Spleen (tissue), 11 donors: ENCODE measurements at regions not wholly inside any gene's neighbourhood (a gene's known extent, or its start where the extent isn't known, plus 50 kb on each side); places are given as distances from the start of the nearest gene placed in this dataset.

Experiments used
- DNase-seq: peaks from one replicate; pipeline ENCODE4 v3.0.0-alpha.2; 2020
- H3K27ac ChIP-seq, 8 donors: fragments of 200-600 bp; sonication (generic) in 7 of 8; 1 replicate in 4 of 8; 2 replicates in 4 of 8; pipeline versions ENCODE4 v1.5.0 to v1.8.0; 2016 to 2021; ENCODE audit warnings: inconsistent platforms in 4 of 8, mild to moderate bottlenecking in 4 of 8, moderate library complexity in 1 of 8
- H3K27me3 ChIP-seq, 7 donors: fragments of 200-600 bp; sonication (generic) in 6 of 7; replicated peaks in 1 of 7; 1 replicate in 4 of 7; 2 replicates in 3 of 7; pipeline versions ENCODE4 v1.5.0 to v1.8.0; 2016 to 2021; ENCODE audit warnings: inconsistent platforms in 3 of 7, mild to moderate bottlenecking in 1 of 7
- H3K36me3 ChIP-seq, 6 donors: fragments of 200-600 bp; sonication (generic) in 5 of 6; 1 replicate in 4 of 6; 2 replicates in 2 of 6; pipeline versions ENCODE4 v1.5.0 to v1.8.0; 2016 to 2021; ENCODE audit warnings: inconsistent platforms in 2 of 6
- H3K4me1 ChIP-seq, 6 donors: fragments of 200-600 bp; sonication (generic) in 5 of 6; 1 replicate in 3 of 6; 2 replicates in 3 of 6; pipeline versions ENCODE4 v1.5.0 to v1.8.0; 2016 to 2021; ENCODE audit warnings: inconsistent platforms in 3 of 6
- H3K4me3 ChIP-seq, 8 donors: fragments of 200-600 bp; sonication (generic) in 7 of 8; 1 replicate in 4 of 8; 2 replicates in 4 of 8; pipeline versions ENCODE4 v1.5.0 to v1.8.0; 2016 to 2021; ENCODE audit warnings: inconsistent platforms in 4 of 8, mild to moderate bottlenecking in 4 of 8, moderate library complexity in 2 of 8
- H3K9me3 ChIP-seq, 8 donors: fragments of 200-600 bp; sonication (generic) in 7 of 8; 1 replicate in 4 of 8; 2 replicates in 4 of 8; pipeline versions ENCODE4 v1.5.0 to v1.8.0; 2016 to 2021; ENCODE audit warnings: inconsistent platforms in 4 of 8
- POLR2A ChIP-seq, 3 donors: fragments of 450-650 bp; IDR thresholded peaks; one replicate each; pipeline ENCODE4 v1.5.1; 2017; ENCODE audit warnings: antibody characterized with exemption in 3 of 3, mild to moderate bottlenecking in 1 of 3
- POLR2AphosphoS5 ChIP-seq, 3 donors: sonication (generic); formaldehyde crosslinking; IDR thresholded peaks; one replicate each; pipeline ENCODE4 v1.5.1; 2017; ENCODE audit warnings: antibody characterized with exemption in 3 of 3
- WGBS, 5 donors: extraction: QIAGEN DNeasy Blood & Tissue Kit in 3 of 5; methylation state at CpG; one replicate each; pipeline versions ENCODE4 v1.1.5 to v1.1.7; 2013 to 2018; 5-methylcytosine and 5-hydroxymethylcytosine counted together
- intact Hi-C: fragments of 100-400 bp; cut with DNase I; formaldehyde crosslinking; loops from one replicate; pipeline ENCODE4 v1.15.0; 2023; ENCODE audit warnings: low total_unique reads
- TF ChIP-seq, protein P1 (sequence below), 11 experiments: fragments of 200-600 bp in 7 of 11; fragments of 450-650 bp in 4 of 11; sonication (generic) in 4 of 11; IDR thresholded peaks in 8 of 11; conservative IDR thresholded peaks in 3 of 11; 1 replicate in 7 of 11; 2 replicates in 4 of 11; pipeline versions ENCODE4 v1.4.0 to v1.8.0; 2016 to 2021; ENCODE audit warnings: antibody characterized with exemption in 11 of 11, inconsistent platforms in 4 of 11, mild to moderate bottlenecking in 1 of 11
- donor health status: healthy with polysubstance abuse.
- donor health status: DM: no; HTN: no; CAD: no; lungs with moderate emphysema.
- donor health status: DM: no; HTN: no; CAD: no.
- donor health status: Bipolar disorder and iron deficiency.
- donor health status: healthy.
- donor health status: DM: no; HTN: no; CAD: no.
- donor health status: DM: yes; HTN: yes; CAD: no.

DNA sequence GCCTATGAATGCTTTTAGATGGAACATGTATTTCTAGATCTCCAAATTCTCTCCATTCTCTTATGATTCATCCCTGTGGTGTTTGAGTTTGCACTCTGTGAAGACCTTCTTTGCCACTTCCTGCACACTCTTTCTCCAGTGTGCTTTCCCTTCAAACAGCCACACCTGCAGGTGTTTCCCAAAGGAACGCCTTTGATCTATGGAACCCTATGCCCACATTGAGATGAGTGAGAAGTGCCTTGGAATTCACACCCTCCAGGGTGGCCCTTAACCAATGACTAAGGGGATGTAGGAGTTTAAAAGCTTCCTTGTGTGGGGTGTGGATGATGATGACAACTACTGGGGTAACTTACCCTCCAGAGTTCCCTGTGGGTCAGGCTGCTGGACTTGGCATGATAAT is 570.1 kb downstream of the DHX35 start:
- H3K9me3 ChIP-seq = no peaks in the 10 kb centered on the region
- DNase-seq = no peak
- TF ChIP-seq POLR2AphosphoS5 (IDR thresholded peaks at IDR 0.05) (no peak), POLR2A (IDR thresholded peaks at IDR 0.05) (no peak)
- TF ChIP-seq, protein P1, sequence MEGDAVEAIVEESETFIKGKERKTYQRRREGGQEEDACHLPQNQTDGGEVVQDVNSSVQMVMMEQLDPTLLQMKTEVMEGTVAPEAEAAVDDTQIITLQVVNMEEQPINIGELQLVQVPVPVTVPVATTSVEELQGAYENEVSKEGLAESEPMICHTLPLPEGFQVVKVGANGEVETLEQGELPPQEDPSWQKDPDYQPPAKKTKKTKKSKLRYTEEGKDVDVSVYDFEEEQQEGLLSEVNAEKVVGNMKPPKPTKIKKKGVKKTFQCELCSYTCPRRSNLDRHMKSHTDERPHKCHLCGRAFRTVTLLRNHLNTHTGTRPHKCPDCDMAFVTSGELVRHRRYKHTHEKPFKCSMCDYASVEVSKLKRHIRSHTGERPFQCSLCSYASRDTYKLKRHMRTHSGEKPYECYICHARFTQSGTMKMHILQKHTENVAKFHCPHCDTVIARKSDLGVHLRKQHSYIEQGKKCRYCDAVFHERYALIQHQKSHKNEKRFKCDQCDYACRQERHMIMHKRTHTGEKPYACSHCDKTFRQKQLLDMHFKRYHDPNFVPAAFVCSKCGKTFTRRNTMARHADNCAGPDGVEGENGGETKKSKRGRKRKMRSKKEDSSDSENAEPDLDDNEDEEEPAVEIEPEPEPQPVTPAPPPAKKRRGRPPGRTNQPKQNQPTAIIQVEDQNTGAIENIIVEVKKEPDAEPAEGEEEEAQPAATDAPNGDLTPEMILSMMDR (IDR thresholded peaks at IDR 0.05 in 8 of 11, conservative IDR thresholded peaks at IDR 0.05 in 3 of 11) = no peak
- H3K4me1 ChIP-seq = no peaks in the 10 kb centered on the region
- H3K4me3 ChIP-seq = no peak overlapping the region
- H3K27me3 ChIP-seq = no peaks in the 10 kb centered on the region
- intact Hi-C loops = no loop called here
- H3K36me3 ChIP-seq = no peaks in the 10 kb centered on the region
- H3K27ac ChIP-seq = no peak overlapping the region
- WGBS, 5 donors = 67 to 93% (median 84%) methylated on average over 1 of the region's 1 CpG

DNA sequence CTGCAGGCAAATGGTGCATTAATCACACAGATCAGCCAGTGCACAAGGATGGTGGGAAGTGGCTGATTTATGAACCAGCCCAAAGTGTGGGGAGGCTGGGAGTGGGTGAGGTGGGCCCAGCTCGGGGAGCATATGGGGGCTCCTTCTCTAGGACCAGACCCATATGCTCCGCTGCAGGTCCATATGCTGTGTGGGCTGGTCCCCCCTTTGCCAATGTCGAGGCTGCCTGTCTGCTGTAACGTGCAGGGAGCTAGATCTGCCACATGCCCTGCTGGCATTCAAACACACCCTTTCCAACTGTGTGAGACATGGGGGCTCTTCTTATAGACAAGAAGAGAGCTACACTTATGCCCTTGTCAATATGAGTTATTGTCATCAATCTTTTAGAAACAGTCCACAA is 566.3 kb downstream of the DHX35 start:
- TF ChIP-seq POLR2A (IDR thresholded peaks at IDR 0.05) = no peak
- TF ChIP-seq, protein P1 (IDR thresholded peaks at IDR 0.05 in 8 of 11, conservative IDR thresholded peaks at IDR 0.05 in 3 of 11) = no peak
- TF ChIP-seq POLR2AphosphoS5 (IDR thresholded peaks at IDR 0.05) = no peak
- 74 to 93% (median 82%) methylated on average over 2 to 4 of the region's 4 CpGs for WGBS, 5 donors
- Histone ChIP-seq H3K4me3 (no peak overlapping the region), H3K27me3 (no peaks in the 10 kb centered on the region), H3K36me3 (no peaks in the 10 kb centered on the region), H3K9me3 (no peaks in the 10 kb centered on the region), H3K27ac (no peak overlapping the region), H3K4me1 (no peaks in the 10 kb centered on the region)
- intact Hi-C loops = no loop called here
- no peak for DNase-seq

DNA sequence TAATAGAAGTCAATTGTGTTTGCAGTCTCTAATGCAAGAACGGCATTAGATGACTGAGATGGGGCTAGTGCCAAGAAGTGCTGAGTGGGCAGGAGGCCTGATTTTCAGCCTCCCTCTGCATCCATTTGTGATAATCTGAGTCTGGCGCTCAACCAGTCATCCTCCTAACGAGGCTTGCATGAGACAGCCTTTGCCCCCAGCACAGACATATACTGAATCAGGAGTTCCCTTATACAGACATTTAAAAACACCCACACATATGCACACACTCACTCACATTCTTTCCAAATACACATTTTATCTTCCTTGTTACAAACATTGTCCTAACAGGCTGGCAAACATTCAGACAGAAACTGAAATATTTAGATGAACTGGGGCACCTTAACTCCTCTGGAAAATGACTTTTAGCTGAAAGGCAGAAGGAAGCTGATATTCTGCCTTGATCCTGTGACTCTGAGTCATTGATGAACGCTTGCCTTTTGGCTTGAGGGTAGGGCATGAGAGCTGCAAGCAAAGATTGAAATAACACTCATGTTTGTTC is 562.3 kb downstream of the DHX35 start:
- Histone ChIP-seq H3K36me3 (no peaks in the 10 kb centered on the region), H3K4me3 (no peak overlapping the region), H3K9me3 (no peaks in the 10 kb centered on the region), H3K27me3 (no peaks in the 10 kb centered on the region), H3K4me1 (no peaks in the 10 kb centered on the region), H3K27ac (no peak overlapping the region)
- DNase-seq = no peak
- WGBS, 5 donors = 60 to 85% (median 66%) methylated on average over 4 of the region's 4 CpGs
- no peak for TF ChIP-seq POLR2A (IDR thresholded peaks at IDR 0.05)
- no peak for TF ChIP-seq POLR2AphosphoS5 (IDR thresholded peaks at IDR 0.05)
- TF ChIP-seq, protein P1 (IDR thresholded peaks at IDR 0.05 in 8 of 11, conservative IDR thresholded peaks at IDR 0.05 in 3 of 11) = no peak
- intact Hi-C loops = no loop called here

- 76 to 89% (median 83%) methylated on average over 1 of the region's 1 CpG for WGBS, 5 donors
- no peak for DNase-seq
- H3K27me3 ChIP-seq = no peaks in the 10 kb centered on the region
- no peaks in the 10 kb centered on the region for H3K9me3 ChIP-seq
- no peaks in the 10 kb centered on the region for H3K4me1 ChIP-seq
- H3K36me3 ChIP-seq = no peaks in the 10 kb centered on the region
- TF ChIP-seq POLR2AphosphoS5 (IDR thresholded peaks at IDR 0.05) (no peak), POLR2A (IDR thresholded peaks at IDR 0.05) (no peak)
- TF ChIP-seq, protein P1 (IDR thresholded peaks at IDR 0.05 in 8 of 11, conservative IDR thresholded peaks at IDR 0.05 in 3 of 11) = no peak
- intact Hi-C loops = no loop called here
- H3K27ac ChIP-seq = no peak overlapping the region
- no peak overlapping the region for H3K4me3 ChIP-seq
Measured at GRCh38 chr20:39523405-39523804, 561.3 kb downstream of the DHX35 start.
